ENCODE measurements at regions not wholly inside any gene's neighbourhood (a gene's known extent, or its start where the extent isn't known, plus 50 kb on each side); places are given as distances from the start of the nearest gene placed in this dataset.
A peak's percentile ranks its signal among the peaks of the same experiment; 100 is the strongest.

DNA sequence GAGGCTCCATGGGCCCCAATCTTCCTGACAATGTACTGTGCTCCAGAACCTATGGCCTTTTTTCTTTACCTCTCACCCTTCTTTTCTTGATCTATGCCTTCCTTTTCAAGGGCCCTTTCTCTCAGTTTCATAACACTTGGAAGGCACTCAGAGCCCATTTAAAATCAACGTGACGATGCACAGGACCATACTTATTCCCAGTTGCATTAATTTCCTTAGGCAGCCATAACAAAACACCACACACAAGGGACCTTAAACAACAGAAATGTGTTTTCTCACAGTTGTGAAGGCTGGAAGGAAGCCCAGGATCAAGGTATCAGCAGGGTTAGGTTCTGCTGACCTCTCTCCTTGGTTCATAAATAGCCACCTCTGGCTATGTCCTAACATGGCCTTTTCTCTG, 414.0 kb upstream of the TNP1 start:
- peaks cover 0 to 4% (median 0%) of the 10 kb centered on the region in 7 donors for H3K27me3 ChIP-seq
- peaks cover 4 to 68% (median 20%) of the 10 kb centered on the region in 9 donors for H3K4me1 ChIP-seq
- ATAC-seq (no peak), DNase-seq (no peak)
- no peak overlapping the region for H3K4me3 ChIP-seq
- no peaks in the 10 kb centered on the region for H3K36me3 ChIP-seq
- no peaks in the 10 kb centered on the region for H3K9me3 ChIP-seq
- H3K27ac ChIP-seq: no peak overlapping the region
- TF ChIP-seq, protein P1, sequence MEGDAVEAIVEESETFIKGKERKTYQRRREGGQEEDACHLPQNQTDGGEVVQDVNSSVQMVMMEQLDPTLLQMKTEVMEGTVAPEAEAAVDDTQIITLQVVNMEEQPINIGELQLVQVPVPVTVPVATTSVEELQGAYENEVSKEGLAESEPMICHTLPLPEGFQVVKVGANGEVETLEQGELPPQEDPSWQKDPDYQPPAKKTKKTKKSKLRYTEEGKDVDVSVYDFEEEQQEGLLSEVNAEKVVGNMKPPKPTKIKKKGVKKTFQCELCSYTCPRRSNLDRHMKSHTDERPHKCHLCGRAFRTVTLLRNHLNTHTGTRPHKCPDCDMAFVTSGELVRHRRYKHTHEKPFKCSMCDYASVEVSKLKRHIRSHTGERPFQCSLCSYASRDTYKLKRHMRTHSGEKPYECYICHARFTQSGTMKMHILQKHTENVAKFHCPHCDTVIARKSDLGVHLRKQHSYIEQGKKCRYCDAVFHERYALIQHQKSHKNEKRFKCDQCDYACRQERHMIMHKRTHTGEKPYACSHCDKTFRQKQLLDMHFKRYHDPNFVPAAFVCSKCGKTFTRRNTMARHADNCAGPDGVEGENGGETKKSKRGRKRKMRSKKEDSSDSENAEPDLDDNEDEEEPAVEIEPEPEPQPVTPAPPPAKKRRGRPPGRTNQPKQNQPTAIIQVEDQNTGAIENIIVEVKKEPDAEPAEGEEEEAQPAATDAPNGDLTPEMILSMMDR (IDR thresholded peaks at IDR 0.05): no peak
- WGBS, 2 donors: 66 to 73% methylated on average over 2 of the region's 2 CpGs
- intact Hi-C loops (cut with DNase I): no loop called here

DNA sequence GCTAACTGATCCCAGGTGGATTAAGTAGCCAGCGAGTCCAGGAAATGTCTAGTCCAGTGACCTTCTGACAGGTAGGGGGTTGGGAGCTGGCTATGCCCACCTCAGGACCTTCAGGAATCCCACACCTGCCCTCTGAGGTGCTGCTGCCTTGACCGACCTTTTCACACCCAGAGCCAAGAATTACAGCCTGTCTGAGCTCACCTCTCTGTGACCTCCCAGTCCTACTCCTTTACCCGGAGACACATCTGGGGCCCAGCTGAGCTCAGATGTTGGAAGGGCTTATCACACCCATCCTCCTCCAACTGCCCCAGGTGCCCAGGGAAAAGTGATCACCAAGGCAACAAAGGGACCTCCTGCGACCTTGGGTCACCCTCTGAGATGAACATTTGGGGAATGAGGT, 413.3 kb upstream of the TNP1 start:
- TF ChIP-seq, protein P1 (IDR thresholded peaks at IDR 0.05): no peak
- no peaks in the 10 kb centered on the region for H3K36me3 ChIP-seq
- H3K27ac ChIP-seq: no peak overlapping the region
- 90 to 91% methylated on average over 4 of the region's 4 CpGs for WGBS, 2 donors
- H3K4me1 ChIP-seq: peaks cover 4 to 61% (median 16%) of the 10 kb centered on the region in 9 donors
- H3K27me3 ChIP-seq: peaks cover 0 to 1% (median 0%) of the 10 kb centered on the region in 7 donors
- intact Hi-C loops (cut with DNase I): no loop called here
- peaks cover 0 to 2% (median 0%) of the 10 kb centered on the region in 11 donors for H3K9me3 ChIP-seq
- DNase-seq: no peak
- no peak overlapping the region for H3K4me3 ChIP-seq
- no peak for ATAC-seq

DNA sequence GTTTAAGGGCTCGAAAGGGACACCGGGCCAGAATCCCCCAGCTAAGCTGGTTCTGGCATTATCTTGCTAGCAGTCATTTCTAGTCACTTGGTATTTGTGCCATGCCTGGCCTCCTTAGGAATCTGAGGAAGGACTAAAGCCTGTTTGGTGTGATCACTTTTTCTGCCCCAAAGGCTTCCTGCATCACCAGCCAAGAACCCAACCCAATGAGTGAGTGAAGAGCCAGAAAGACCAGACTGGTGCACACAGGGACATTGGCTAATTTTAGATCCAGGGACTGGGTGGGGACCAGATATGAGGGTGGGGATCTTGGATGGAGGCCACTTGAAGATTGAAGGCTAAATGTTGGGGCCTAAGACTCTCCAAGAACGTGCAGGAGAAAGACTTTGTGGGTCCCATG, 411.9 kb upstream of the TNP1 start:
- Histone ChIP-seq H3K27ac (no peak overlapping the region), H3K36me3 (no peaks in the 10 kb centered on the region), H3K9me3 (peaks cover 0 to 14% (median 3%) of the 10 kb centered on the region in 11 donors), H3K4me3 (no peak overlapping the region), H3K27me3 (peaks cover 0 to 6% (median 0%) of the 10 kb centered on the region in 7 donors), H3K4me1 (peaks cover 0 to 53% (median 11%) of the 10 kb centered on the region in 9 donors)
- DNase-seq: no peak
- WGBS, 2 donors: 43 to 58% methylated on average over 3 of the region's 3 CpGs
- intact Hi-C loops (cut with DNase I): no loop called here
- peak; percentile 39 to 72 (median 61) for ATAC-seq
- TF ChIP-seq, protein P1 (IDR thresholded peaks at IDR 0.05): no peak

DNA sequence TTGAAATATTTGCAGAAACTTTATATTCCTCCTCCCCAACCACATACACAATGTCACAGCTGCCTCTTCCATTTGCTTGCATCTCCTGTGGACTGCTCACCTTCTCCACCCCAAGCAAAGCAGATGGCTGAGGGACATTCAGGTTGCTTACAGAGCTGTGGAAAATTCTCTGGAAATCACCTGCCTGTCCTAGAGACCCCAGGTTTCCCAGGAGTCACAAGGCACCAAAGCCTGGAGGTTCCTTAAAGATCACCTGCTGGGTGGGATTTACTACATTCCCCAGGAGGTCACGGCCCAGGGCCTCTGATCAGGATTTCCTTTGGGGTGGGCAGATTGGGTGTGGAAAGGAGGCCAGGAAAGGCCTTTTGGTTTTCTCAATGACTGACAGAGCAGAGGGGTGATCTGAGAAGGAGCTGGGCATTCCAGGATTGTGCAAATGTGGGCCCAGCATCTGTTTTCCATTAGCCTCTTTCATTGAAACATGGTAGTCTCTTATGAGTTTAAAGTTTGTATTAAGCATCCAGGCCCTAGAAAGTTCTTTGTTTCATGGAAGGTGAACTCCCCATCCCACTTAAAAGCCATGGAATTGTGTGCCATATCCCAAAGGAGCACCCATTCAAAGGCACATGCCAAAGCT, 410.7 kb upstream of the TNP1 start:
- TF ChIP-seq, protein P1 (IDR thresholded peaks at IDR 0.05): no peak
- H3K4me1 ChIP-seq: peaks cover 0 to 52% (median 11%) of the 10 kb centered on the region in 9 donors
- H3K27me3 ChIP-seq: peaks cover 0 to 6% (median 0%) of the 10 kb centered on the region in 7 donors
- WGBS, 2 donors: 83 to 96% methylated on average over 1 of the region's 1 CpG
- peaks cover 0 to 20% (median 3%) of the 10 kb centered on the region in 11 donors for H3K9me3 ChIP-seq
- intact Hi-C loops (cut with DNase I): no loop called here
- DNase-seq (no peak), ATAC-seq (no peak)
- no peak overlapping the region for H3K4me3 ChIP-seq
- H3K27ac ChIP-seq: no peak overlapping the region
- no peaks in the 10 kb centered on the region for H3K36me3 ChIP-seq
